HCT116 (cell line): ENCODE measurements at regions not wholly inside any gene's neighbourhood (a gene's known extent, or its start where the extent isn't known, plus 50 kb on each side); places are given as distances from the start of the nearest gene placed in this dataset.

Experiments used
- EGR1 ChIP-seq: IDR thresholded peaks from 2 replicates; pipeline ENCODE4 v1.6.1; 2012; ENCODE audit warnings: low read depth
- EZH2 ChIP-seq: fragments of 200-600 bp; sonication (generic); IDR thresholded peaks from 2 replicates; pipeline ENCODE4 v1.6.1; 2017; ENCODE audit warnings: antibody characterized with exemption, mixed run types
- POLR2A ChIP-seq: IDR thresholded peaks from 2 replicates; pipeline ENCODE4 v1.7.0; 2011; ENCODE audit warnings: borderline replicate concordance; ENCODE audit not compliant: insufficient read depth, insufficient read length; ENCODE audit errors: extremely low read depth
- POLR2AphosphoS5 ChIP-seq: IDR thresholded peaks from 2 replicates; pipeline ENCODE4 v1.6.1; 2011; ENCODE audit warnings: mild to moderate bottlenecking, low read depth, low read length, moderate library complexity
- RAD21 ChIP-seq: IDR thresholded peaks from 2 replicates; pipeline ENCODE4 v1.6.1; 2012; ENCODE audit warnings: low read depth, mild to moderate bottlenecking
- TCF7L2 ChIP-seq: IDR thresholded peaks from 2 replicates; pipeline ENCODE4 v1.7.0; 2011; ENCODE audit warnings: borderline replicate concordance, inconsistent platforms; ENCODE audit not compliant: insufficient read depth, insufficient read length; ENCODE audit errors: extremely low read depth
- ZFX ChIP-seq: fragments of 450-650 bp; IDR thresholded peaks from 2 replicates; pipeline ENCODE4 v1.6.1; 2017
- ZNF274 ChIP-seq: fragments of 200-500 bp; sonication (Bioruptor generic); IDR thresholded peaks from 2 replicates; pipeline ENCODE4 v1.6.1; 2014; ENCODE audit warnings: mild to moderate bottlenecking, low read depth, low read length, inconsistent platforms
- TF ChIP-seq, protein P1 (sequence below), 3 experiments: fragments of 200-600 bp in 1 of 3; sonication (generic) in 1 of 3; IDR thresholded peaks in 2 of 3; conservative IDR thresholded peaks in 1 of 3; 2 replicates each; pipeline ENCODE4 v1.5.1; 2012 to 2017; ENCODE audit warnings: low read depth in 2 of 3, low read length in 2 of 3, antibody characterized with exemption in 1 of 3, borderline replicate concordance in 1 of 3, control low read depth in 1 of 3, mild to moderate bottlenecking in 1 of 3, mixed read lengths in 1 of 3, mixed run types in 1 of 3, moderate library complexity in 1 of 3; ENCODE audit not compliant: insufficient read depth in 1 of 3
- TF ChIP-seq, protein P2 (sequence below): IDR thresholded peaks from 2 replicates; pipeline ENCODE4 v1.6.1; 2011; ENCODE audit warnings: mild to moderate bottlenecking, low read length, moderate library complexity; ENCODE audit not compliant: insufficient replicate concordance; ENCODE audit errors: extremely low read depth
- TF ChIP-seq, protein P3 (sequence below): IDR thresholded peaks from 2 replicates; pipeline ENCODE4 v1.6.1; 2012; ENCODE audit warnings: low read depth
- TF ChIP-seq, protein P4 (sequence below): IDR thresholded peaks from 2 replicates; pipeline ENCODE4 v1.6.1; 2012

DNA sequence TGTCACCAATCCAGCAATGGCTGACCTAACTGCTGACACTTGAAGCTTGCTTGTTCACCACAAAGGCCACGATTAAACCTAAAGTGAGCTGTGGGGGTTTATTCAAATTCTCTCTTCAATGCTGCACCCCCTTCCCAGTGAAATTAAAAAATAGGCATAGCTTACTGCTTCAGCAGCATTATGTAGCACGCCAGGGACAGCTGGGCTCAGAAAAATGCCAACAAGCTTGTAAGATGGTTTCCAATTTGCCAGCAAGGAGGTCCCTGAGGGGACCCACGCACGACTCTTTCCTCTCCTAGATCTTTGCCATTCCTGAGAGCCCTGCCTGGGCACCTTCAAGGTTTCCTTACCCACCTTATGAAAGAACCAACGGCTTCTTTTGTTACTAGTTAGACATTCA lies 113.5 kb upstream of the CDH4 start:
- no peak for TF ChIP-seq RAD21
- TF ChIP-seq, protein P1, sequence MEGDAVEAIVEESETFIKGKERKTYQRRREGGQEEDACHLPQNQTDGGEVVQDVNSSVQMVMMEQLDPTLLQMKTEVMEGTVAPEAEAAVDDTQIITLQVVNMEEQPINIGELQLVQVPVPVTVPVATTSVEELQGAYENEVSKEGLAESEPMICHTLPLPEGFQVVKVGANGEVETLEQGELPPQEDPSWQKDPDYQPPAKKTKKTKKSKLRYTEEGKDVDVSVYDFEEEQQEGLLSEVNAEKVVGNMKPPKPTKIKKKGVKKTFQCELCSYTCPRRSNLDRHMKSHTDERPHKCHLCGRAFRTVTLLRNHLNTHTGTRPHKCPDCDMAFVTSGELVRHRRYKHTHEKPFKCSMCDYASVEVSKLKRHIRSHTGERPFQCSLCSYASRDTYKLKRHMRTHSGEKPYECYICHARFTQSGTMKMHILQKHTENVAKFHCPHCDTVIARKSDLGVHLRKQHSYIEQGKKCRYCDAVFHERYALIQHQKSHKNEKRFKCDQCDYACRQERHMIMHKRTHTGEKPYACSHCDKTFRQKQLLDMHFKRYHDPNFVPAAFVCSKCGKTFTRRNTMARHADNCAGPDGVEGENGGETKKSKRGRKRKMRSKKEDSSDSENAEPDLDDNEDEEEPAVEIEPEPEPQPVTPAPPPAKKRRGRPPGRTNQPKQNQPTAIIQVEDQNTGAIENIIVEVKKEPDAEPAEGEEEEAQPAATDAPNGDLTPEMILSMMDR (IDR thresholded peaks at IDR 0.05 in 2 of 3, conservative IDR thresholded peaks at IDR 0.05 in 1 of 3; ENCODE audit: borderline replicate concordance in 1 of 3, insufficient read depth in 1 of 3, low read depth in 2 of 3, low read length in 2 of 3), result no peak
- TF ChIP-seq EZH2, result no peak
- TF ChIP-seq, protein P2, sequence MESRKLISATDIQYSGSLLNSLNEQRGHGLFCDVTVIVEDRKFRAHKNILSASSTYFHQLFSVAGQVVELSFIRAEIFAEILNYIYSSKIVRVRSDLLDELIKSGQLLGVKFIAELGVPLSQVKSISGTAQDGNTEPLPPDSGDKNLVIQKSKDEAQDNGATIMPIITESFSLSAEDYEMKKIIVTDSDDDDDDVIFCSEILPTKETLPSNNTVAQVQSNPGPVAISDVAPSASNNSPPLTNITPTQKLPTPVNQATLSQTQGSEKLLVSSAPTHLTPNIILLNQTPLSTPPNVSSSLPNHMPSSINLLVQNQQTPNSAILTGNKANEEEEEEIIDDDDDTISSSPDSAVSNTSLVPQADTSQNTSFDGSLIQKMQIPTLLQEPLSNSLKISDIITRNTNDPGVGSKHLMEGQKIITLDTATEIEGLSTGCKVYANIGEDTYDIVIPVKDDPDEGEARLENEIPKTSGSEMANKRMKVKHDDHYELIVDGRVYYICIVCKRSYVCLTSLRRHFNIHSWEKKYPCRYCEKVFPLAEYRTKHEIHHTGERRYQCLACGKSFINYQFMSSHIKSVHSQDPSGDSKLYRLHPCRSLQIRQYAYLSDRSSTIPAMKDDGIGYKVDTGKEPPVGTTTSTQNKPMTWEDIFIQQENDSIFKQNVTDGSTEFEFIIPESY, result no peak
- TF ChIP-seq, protein P3, sequence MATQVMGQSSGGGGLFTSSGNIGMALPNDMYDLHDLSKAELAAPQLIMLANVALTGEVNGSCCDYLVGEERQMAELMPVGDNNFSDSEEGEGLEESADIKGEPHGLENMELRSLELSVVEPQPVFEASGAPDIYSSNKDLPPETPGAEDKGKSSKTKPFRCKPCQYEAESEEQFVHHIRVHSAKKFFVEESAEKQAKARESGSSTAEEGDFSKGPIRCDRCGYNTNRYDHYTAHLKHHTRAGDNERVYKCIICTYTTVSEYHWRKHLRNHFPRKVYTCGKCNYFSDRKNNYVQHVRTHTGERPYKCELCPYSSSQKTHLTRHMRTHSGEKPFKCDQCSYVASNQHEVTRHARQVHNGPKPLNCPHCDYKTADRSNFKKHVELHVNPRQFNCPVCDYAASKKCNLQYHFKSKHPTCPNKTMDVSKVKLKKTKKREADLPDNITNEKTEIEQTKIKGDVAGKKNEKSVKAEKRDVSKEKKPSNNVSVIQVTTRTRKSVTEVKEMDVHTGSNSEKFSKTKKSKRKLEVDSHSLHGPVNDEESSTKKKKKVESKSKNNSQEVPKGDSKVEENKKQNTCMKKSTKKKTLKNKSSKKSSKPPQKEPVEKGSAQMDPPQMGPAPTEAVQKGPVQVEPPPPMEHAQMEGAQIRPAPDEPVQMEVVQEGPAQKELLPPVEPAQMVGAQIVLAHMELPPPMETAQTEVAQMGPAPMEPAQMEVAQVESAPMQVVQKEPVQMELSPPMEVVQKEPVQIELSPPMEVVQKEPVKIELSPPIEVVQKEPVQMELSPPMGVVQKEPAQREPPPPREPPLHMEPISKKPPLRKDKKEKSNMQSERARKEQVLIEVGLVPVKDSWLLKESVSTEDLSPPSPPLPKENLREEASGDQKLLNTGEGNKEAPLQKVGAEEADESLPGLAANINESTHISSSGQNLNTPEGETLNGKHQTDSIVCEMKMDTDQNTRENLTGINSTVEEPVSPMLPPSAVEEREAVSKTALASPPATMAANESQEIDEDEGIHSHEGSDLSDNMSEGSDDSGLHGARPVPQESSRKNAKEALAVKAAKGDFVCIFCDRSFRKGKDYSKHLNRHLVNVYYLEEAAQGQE, result no peak
- no peak for TF ChIP-seq POLR2A
- TF ChIP-seq TCF7L2, result no peak
- TF ChIP-seq, protein P4, sequence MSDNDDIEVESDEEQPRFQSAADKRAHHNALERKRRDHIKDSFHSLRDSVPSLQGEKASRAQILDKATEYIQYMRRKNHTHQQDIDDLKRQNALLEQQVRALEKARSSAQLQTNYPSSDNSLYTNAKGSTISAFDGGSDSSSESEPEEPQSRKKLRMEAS, result no peak
- no peak for TF ChIP-seq ZFX
- no peak for TF ChIP-seq ZNF274
- no peak for TF ChIP-seq POLR2AphosphoS5
- TF ChIP-seq EGR1, result no peak
